Stimulated activated CD4-positive, alpha-beta T cell treated with anti-CD3 and anti-CD28 coated beads, Interleukin-4, amount 100 ng/mL, for 48 hours (primary cell): ENCODE measurements at regions not wholly inside any gene's neighbourhood (a gene's known extent, or its start where the extent isn't known, plus 50 kb on each side); places are given as distances from the start of the nearest gene placed in this dataset.

Experiments used
- DNase-seq, 2 donors: peaks; one replicate each; pipeline ENCODE4 v3.0.0-alpha.2; 2020; ENCODE audit warnings: low read depth in 2 of 2

DNA sequence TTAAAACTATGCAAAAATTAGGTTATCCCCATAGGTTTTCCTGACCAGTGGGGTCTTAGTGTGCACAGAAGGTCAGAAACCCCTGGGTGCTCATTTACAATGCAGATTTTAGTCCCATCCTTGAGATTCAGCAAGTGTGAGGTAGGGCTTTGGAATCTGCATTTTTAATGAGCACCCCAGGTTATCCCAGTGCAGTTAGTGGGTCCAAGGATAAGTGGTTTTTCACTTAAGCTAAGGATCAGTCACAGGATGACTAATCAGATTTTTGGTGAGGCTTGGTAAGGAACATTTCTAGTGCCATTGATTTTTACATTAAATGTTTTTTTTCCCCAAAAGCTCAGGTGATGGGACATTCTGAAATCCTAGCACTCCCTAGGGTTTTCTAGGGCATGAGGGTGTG is 50.7 kb upstream of the MGAT5 start:
- DNase-seq, result no peak
